ENCODE measurements at regions not wholly inside any gene's neighbourhood (a gene's known extent, or its start where the extent isn't known, plus 50 kb on each side); places are given as distances from the start of the nearest gene placed in this dataset.

DNA sequence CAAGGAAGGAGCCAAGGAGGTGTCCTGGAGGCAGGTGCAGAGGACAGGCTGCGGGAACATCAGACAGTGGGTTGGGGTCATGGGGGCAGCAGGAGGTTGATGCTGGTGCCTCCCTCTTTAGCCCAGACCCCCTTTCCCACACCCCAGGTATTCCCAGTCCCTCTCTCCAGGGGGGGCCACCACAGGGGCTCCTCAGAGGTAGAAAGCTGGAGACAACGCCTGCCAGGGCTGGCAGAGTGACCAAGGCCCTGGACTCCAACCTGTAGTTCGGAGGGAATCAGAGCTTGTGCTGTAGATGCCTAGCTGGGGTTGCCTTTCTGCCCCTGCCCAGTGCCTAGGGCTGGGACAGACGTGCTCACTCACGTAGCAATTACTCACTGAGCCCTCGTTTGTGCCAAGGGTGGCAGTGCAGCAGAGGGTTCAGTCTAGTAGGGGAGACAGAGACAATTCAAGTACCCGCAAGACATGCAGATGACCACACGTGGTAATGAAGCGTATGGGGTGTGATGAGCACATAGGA lies 148.2 kb downstream of the PTPRU start:
- in situ Hi-C loops (cut with HindIII; ENCODE audit: low sequenced_read_pairs), result loop anchor here (25.0 kb wide), 1 partner anchor 122 kb away; no protein-coding TSS in a partner anchor

DNA sequence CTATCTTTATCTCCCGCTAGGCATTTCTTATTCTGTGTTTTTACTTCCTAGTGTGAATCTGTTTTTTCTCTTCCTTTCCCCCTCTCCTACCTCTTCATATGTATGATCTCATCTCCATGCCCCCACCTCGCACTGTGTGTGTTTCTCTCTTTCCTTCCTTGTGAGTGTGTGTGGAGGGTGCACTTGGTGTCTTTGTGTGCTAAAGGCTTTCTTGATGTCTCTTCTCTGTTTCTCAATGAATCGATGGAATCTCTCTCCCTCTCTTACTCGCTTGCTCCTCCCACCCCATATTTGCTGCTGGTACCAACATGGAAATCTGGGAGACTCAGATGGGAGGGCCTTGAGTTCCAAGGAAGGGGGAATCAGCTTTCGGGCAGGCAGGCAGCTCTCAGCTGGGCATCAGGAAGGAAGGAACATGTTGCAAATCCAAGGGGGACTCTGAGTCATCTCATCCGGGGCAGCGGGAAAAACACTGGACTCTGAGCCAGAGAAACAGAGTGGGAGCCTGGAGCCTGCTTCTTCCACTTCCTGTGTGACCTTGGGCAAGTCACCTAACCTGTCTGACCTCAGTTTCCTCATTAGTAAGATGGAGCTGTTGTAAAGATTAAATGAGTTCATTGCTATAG lies 147.5 kb downstream of the PTPRU start:
- in situ Hi-C loops (cut with HindIII; ENCODE audit: low sequenced_read_pairs), result loop anchor here (25.0 kb wide), 1 partner anchor 122 kb away; no protein-coding TSS in a partner anchor

DNA sequence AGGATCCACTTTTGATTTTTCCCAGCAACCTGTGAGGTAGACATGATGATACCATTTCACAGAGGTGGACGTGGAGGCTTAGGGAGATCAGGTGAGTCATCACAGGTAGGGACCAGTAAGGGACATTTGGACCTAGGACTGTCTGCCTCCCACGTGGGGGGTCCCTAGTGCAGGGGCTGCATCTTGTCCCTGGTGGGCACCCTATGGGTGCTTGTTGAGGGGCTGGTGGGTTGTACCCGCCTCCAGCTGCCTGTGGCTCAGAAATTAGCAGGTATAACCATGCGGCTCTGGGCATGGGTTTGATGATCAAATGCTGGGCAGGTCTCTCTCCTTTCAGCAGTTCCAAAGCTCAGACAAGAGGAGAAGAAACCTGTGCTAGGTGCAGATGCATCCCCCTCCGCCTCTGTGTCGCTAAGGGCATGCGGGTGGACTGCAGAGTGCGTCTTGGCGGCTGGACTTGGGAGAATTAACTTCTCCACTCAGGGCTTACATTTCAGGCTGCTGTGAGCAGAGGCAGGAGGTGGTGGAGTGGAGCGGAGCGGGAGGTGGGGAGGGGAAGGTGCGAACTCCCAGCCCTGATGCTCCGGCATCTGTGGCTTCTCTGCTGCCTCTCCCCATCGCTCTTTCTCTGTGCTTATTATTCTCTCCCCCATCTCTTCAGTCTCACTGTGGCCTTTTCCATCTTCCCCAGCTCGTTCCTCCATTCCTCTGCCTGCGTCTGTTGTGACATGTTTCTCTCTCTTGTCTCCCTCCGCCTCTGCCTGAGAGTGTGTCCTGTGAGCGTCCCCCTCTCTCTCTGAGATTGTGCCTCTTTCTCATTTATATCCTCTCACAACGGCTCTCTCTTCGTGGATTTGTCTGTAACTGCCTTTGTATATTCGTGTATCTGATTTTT lies 146.8 kb downstream of the PTPRU start:
- in situ Hi-C loops (cut with HindIII; ENCODE audit: low sequenced_read_pairs), result loop anchor here (25.0 kb wide), 1 partner anchor 121 kb away; no protein-coding TSS in a partner anchor

DNA sequence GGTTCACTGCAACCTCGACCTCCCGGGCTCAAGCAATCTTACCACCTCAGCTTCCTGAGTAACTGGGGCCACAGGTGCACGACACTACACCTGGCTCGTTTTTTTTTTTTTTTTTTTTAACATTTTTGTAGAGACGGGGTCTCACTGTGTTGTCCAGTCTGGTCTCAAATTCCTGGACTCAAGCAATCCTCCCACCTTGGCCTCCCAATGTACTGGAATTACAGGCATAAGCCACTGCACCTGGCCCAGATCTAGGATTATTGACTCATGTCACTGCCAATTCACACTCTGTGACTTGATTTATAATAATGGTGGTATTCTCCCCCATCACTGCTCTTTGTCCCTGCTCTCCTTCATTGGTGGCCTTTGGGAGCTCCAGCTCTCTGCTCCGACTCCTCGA lies 145.1 kb downstream of the PTPRU start:
- in situ Hi-C loops (cut with HindIII; ENCODE audit: low sequenced_read_pairs), result loop anchor here (25.0 kb wide), 1 partner anchor 119 kb away; no protein-coding TSS in a partner anchor

DNA sequence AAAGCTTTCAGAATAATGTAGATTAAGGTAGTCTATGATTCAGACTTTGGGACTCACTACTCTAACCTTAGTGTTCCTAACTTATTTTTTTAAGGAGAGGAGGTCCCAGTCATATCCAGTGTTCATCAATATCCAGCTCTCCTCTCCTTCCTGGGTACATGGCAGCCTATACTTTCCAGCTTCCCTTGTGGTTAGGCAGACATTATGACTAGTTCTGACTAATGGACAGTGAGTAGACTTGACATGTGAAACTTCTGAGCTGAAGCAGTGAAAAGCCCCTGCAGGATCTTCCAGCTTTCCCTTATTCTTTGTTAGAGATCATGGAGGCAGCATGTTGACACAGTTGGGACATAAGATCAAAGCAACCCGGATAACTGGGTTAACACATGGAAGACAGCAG lies 144.2 kb downstream of the PTPRU start:
- in situ Hi-C loops (cut with HindIII; ENCODE audit: low sequenced_read_pairs), result loop anchor here (25.0 kb wide), 1 partner anchor 118 kb away; no protein-coding TSS in a partner anchor

DNA sequence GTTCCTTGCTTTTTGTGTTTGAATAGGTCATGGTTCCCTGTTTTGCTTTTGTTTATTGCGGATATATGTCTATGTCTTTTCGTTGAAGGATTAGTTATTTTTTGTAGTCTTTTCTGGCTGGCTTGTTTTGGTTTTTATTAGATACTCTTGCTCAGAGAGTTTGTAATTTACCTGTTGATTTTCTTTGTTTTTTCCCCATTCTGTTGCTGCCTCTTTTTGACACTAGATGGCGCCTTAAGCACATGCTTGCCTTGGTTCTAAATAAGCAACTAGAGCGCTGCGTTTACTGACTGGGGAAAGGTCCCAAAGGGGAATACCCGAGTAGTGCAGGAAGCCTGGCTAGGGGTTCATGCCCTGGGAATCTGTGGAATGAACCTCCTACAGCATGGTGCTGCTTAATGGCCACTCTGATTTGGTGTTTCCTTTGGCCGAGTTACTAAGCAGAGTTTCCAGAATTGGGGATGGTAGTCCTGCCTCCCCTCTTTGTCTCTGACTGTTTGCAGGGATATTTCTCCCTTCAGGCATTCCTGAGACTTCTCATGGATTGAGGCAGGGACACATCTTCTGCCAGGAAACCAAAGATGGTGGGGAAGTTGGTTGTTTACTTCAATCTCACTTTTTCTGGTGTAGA lies 143.2 kb downstream of the PTPRU start:
- in situ Hi-C loops (cut with HindIII; ENCODE audit: low sequenced_read_pairs), result loop anchor here (5.0 to 25.0 kb wide), 2 partner anchors 117 to 188 kb away; no protein-coding TSS in a partner anchor
